Brain pericyte (primary cell): ENCODE measurements at regions not wholly inside any gene's neighbourhood (a gene's known extent, or its start where the extent isn't known, plus 50 kb on each side); places are given as distances from the start of the nearest gene placed in this dataset.
"Not testable (repeated sequence)": the region's sequence is repeated elsewhere in the genome, so short reads cannot be mapped to it uniquely, and the experiment has no call there.

ENCODE experiments used
- DNase-seq: peaks from one replicate; pipeline ENCODE4 v3.0.0-alpha.2; 2012; ENCODE audit warnings: low read depth, low spot score

DNA sequence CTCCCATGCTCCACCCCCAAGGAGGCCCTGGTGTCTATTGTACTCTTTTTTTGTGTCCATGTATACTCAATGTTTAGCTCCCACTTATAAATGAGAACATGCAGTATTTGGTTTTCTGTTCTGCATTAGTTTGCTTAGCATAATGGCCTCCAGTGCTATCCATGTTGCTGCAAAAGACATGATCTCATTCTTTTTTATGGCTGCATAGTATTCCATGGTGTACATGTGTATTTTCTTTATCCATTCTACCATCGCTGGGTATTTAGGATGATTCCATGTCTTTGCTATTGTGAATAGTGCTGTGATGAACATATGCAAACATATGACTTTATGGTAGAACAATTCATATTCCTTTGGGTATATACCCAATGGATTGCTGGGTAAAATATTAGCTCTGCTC lies 138.1 kb upstream of the STK26 start:
- not testable (repeated sequence) for DNase-seq

DNA sequence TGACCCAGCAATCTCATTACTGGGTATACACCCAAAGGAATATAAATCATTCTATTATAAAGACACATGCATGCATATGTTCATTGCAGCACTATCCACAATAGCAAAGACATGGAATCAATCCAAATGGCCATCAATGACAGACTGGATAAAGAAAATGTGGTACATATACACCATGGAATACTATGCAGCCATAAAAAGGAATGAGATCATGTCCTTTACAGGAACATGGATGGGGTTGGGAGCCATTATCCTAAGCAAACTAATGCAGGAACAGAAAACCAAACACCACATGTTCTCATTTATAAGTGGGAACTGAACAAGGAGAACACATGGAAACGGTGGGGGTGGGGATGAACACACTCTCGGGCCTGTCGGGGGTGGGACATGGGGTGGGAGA lies 129.2 kb upstream of the STK26 start:
- DNase-seq, result not testable (repeated sequence)

DNA sequence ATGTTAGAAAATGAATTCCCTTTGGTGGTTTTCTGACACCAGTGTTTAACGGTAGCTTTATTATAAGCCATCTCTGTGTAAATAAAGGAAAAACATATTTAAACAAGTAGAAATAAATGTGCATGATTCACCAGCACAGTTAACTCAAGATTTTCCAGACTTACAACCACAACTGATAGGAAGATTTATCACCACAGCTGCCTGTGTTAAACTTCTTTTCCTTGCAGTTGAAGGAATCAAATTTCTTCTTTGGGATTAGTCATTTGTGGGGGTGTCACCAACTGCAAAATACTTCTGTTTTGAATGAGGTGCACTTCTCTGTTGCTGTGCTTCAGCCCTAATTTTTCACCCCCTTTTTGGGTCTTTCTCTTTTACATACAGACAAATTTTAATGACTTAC lies 128.1 kb upstream of the STK26 start:
- no peak for DNase-seq

DNA sequence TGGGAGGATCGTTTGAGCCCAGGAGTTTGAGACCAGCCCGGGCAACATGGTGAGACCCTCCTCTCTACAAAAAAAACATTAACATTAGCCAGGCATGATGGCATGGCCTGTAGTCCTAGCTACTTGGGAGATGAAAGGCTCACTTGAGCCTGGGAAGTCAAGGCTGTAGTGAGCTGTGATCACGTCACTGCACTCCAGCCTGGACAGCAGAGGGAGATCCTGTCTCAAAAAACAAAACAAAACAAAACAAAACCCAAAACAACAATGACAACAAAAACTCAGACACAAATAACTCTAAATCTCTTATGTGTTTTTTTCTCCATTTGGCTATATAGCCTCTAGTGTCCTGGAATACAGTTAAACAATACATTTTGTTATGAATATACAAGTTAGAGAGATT lies 127.3 kb upstream of the STK26 start:
- DNase-seq, result no peak

DNA sequence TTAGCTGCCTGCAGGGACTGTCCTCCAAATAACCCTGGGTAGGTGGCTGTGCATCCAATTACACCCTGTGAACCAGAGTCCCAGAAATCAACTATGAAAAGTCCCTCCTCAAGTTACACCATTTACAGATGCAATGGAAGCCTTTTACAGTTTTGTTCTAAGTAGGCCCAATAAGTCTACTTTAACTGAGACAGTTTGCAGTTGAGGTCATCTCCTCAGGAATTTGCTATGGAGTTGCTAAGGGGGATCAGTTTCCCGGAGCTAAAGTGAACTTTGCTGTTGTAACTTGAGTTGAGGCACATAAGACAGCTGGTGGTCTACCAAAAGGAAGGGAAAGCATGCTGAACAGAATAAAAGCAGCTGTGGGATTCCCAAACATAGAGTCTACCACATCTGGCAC lies 121.6 kb upstream of the STK26 start:
- DNase-seq, result no peak

DNA sequence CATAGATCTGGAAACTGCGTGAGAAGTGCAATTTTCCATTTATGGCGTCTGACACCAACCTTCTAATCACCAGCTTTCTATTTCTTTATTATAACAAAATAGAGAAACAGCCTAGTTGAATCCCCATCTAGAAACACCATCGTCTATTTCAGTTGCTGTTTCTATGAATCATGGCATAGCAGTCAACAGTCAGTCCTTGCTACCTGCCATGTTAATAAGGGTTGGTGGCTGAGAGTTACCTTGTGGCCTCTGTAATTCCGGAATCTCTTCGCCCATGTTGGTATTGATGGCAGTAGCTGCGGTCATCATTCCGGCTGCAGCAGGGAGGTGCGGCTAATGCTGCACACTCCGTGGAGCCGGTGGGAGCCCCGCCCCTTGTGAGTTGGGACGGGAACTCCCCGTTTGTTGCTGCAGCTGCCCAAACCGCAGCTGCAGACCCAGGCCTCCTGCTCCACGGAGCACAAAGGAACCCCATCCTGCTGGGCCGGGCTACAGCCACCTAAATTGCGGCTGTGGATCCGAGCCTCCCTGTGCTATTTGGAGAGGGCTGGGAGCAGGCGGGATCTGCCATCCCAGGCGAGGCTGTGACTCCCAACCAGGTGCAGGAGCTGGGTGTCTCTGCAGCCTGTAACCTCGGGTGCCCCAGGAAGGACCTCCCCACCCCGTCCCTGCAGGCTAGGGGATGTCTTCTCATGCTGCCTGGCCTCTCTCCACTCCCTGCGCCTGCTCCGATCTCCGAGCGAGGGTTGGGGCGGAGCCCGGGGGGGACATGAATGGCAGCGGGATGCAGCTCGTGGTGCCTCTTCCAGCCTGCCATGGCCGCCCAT lies 115.4 kb upstream of the STK26 start:
- DNase-seq, result no peak

DNA sequence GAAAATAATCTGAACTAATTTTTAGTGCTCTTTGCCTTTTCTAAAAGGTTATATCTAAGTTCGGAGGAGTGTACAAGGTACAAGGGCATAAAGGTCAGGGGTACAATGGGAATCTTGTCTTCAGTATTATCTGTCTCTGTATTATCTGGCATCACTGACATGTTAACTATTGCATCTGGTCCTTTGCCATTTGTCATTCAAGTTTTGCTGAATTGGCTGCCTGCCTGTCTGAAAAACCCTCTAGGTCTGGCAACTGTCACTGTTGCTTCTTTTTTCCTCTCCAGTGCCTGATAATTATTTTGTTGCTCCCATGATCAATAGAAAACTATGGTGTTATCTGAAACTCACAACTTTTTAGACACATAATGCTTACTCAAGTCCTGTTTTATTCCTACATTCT lies 112.5 kb upstream of the STK26 start:
- DNase-seq, result no peak

DNA sequence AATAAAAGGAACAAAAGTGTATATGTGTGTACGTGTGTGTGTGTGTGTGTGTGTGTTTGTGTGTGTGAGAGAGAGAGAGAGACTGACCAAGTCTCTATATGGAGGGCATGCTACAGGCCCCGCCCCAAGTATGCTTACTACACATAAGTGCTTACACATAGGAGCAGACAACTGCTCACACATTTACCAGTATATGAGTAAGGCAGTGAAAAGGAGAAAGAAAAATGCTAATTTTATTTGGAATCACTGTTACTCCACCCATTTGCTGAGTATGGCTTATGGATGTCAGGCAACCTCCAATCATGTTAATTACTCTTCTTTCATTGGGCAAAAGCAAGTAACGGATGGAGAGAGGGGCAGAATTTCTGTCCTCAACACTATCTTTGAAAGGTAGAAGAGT lies 107.6 kb upstream of the STK26 start:
- no peak for DNase-seq

DNA sequence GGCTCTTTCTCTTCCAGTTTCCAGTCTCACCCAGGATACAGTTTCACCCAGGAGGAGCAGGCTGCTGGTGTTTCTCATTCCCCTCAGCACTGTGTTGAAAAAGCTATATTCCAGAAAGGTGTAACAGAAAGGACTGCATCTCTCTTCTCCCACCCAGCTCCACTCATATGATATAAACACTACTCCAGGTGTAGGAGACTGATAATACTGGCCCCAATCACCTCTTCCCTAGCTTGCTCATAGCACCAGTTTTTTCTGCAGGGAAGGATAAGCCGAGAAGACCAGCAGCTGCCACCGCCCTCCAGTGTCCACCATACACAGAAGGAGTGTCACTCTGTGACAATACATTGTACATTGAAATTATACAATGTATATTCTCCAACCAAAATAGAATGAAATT lies 105.5 kb upstream of the STK26 start:
- DNase-seq, result no peak

DNA sequence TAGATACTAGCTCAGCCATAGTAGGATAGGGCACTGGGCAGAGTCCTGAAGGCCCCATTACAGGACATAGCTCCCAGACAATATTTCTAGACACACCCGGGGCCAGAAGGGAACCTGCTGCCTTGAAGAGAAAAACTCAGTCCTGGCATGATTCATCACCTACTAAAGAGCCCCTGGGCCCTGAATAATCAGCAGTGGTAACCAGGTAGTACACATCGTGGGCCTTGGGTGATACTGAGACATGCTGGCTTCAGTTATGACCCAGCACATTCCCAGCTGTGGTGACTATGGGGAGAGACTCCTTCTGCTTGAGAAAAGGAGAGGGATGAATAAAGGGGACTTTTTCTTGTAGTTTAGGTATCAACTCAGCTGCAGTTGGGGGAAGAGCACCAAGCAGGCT lies 104.3 kb upstream of the STK26 start:
- DNase-seq, result no peak

DNA sequence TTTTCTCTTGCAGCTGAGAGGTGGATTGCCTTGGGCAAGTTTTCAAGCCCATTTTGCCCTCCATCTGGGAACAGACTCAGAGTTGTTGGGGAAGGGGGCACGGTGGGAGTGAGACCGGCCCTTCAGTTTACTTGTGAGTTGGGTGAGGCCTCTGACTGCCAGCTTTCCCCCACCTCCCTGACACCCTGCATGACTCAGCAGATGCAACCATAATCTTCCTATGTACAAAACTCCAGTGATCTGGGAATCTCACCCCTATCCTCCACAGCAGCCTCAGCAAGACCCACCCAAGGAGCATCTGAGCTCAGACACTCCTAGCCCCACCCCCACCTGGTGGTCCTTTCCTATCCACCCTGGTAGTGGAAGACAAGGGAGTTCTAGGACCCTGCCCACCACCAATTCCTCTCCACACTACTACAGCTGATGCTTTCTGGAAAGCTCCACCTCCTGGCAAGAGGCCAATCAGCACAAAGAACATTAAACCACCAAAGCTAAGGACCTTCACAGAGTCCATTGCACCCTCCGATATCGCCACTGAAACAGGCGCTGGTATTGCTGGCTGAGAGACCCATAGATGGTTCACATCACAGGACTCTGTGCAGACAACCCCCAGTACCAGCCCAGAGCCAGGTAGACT lies 99.4 kb upstream of the STK26 start:
- DNase-seq, result no peak

DNA sequence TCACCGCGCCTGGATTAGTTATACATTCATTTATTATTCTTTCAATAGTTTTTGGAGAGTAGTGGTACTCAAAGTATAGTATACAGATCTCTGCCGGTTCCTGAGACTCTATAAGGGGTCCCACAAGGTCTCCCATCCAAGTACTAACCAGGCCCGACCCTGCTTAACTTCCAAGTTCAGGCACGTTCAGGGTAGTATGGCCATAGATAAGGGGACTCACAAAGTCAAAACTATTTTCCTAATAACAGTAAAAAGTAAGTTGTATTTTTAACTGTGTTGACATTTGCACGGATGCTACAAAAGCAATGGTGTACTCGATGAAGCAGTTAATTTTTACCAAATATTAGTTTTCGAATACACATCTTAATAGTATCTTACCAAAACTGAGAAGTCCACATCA lies 84.4 kb upstream of the STK26 start:
- no peak for DNase-seq

DNA sequence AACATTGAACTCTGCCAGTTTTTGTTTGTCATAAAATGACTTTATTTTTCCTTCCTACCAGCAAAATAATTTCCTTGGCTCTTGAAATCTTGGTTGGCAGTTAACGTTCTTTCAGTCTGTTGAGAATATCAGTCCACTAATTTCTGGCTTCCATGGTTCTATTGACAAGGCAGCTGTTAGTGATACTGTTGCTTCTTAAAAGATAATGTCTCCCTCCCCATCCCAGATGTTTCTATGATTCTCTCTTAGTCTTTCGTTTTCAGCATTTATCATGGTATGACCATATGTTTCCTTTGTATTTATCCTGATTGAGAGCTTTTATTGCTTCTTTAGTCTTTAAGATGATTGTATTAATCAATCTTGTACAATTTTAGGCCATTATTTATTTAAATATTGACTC lies 81.1 kb upstream of the STK26 start:
- no peak for DNase-seq

DNA sequence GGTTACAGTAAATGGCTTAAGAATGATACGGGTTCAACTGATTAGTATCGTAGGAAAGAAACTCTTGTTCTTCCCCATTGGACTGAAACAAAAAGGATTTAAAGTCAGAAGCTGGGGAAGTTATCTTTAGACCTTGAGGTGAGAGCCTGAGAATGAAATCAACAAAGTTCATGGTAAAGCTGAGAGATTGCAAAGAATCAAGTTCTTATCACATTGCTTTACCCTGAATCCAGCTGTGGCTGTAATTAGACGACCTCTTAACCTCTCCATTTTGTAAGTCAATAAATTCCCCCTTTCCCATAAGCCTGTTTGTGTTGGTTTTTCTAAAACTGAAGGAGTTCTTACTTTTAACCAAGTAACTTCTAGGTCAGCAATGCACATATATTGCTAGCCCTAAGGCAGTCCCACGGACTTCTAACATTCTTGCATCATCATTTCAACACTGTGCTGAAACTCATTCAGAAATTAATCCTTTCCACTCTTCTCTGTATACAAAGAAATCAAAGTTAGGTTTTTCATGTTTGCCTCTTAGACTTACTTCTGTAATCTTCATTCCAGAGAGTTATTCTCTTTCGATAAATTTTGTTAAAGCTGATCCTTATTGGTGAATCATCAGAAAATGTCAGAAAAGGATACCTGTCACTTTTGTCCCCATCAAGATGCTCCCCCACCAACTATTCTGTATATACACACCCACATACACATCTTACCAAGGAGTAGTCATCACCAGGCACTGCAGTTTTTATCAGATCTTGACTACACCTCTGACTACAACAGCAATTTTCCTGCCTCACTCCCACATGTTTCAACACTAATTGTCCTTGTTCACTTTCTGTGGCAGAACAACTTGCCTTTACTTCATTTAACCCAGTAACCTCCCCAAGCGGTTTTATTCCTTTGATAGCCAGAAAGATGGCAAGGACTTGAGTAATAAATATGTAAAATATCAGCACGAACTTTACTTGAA lies 77.9 kb upstream of the STK26 start:
- DNase-seq, result no peak

DNA sequence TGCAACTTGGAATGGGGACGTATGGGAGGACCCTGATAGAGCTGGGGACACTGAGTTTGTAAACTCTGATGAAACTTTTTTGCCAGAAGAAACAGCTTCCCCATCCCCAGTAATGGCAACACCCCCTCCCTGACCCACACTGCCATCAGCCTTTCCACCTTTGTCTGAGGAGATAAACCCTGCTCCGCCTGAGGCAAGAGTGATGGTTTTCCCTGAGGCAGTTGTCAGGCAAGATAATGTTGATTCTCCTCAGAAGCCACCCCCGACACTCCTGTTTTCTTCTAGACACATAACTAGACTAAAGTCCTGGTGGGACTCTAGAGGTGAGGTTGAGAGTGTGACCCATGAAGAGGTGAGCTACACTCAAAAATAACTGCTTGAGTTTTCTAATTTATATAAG lies 71.9 kb upstream of the STK26 start:
- no peak for DNase-seq

DNA sequence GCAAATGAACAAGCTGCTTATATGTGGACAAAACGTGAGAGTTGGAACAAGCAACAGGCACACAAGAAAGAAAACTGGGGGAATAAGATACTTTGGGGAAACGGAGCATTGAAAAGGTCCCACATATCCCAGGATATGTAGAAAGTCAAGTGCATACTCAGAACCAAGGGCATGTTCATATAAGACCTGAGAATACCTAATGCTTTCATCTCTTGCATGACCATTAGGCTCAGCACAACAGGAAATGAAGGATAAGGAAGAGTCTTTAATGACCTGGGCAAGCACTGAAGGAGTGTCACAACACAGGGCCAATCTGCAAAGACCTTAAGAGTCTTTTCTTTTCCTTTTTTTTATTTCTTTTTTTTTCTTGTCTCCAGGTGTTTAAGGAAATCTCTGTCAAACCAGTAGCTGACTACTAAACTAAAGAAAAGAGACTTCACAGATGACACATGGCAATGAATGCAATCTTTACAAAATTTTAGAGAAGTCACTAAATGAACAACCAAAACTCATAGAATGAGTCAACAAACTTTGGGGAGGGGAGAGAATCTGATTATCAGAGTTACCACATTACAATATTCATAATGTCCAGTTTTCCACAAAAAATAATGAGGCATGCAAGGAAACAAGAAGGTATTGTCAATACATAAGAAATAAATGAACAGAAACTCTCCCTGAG lies 67.9 kb upstream of the STK26 start:
- no peak for DNase-seq

DNA sequence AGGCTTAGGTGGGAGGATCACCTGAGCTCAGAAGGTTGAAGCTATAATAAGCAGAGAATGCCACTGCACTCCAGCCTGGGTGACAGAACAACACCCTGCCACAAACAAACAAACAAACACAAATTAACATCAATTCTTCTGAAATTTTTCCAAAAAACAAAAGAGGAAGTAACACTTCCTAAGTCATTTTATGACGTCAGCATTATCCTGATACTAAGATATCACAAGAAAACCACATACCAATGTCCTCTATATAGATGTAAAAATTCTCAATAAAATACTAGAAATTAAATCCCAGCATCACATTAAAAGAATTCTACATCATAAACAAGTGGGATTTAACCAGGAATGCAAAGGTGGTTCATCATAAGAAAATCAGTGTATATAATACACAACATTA lies 64.4 kb upstream of the STK26 start:
- no peak for DNase-seq

DNA sequence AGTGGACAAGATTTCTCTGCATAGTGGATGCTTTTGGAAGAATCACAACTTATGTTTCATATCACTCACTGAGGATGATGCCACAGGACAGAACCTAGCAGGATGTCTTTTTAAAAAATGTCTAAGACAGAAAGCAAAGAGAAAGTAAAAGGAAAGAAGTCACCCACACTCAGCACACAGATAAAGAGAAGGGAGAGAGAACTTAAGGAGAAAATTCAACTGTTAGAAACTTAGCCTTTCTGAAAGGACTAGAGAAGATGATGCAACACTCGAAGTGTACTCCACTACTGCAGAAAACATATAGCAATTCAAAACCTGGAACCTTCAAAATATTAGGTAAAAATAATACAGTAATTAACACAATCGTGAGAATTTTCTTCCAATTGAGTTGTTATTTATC lies 52.8 kb upstream of the STK26 start:
- no peak for DNase-seq
